Inflammatory macrophage treated with lipopolysaccharide for 1 hour (primary cell): ENCODE measurements at regions not wholly inside any gene's neighbourhood (a gene's known extent, or its start where the extent isn't known, plus 50 kb on each side); places are given as distances from the start of the nearest gene placed in this dataset.

Source experiments
- DNase-seq, 2 donors: peaks; one replicate each; pipeline ENCODE4 v3.0.0-alpha.2; 2020 to 2022

DNA sequence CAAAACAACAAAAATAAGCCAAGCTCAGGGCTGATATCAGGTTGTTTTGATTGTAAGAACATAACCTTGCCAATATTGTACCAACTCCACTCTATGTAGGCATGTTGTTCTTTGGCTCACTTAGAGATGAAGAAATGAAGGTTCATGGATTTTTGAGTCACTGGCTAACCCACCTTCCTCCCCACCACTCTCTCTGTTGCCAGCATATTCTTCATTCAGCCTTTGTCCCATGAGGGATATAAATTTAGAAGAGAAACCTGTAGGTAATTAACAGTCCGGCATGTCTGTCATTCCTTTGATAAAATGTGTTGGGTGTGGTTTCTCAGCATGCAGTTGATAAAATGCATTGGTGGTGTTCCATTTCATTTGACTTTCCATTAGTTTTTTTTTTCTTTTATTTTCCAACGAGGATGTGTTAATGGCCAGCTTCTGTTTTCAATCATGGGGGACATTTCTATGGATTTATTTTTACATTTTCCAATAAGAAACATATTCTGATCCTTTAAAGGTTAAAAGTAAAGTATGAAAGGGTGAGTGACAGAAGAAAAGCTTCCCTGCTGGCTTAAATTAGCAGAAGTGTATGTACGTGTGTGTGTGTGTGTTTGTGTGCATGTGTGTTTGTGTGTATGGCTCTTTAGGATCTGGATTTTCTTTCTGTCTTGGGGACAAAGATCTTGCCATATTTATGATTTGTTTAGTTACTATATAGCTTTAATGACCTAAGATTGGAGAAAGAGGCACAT is 166.2 kb upstream of the KCNJ16 start:
- no peak for DNase-seq

GRCh38 chr17:69909389-69909788 is 165.6 kb upstream of the KCNJ16 start:
- DNase-seq = no peak

DNA sequence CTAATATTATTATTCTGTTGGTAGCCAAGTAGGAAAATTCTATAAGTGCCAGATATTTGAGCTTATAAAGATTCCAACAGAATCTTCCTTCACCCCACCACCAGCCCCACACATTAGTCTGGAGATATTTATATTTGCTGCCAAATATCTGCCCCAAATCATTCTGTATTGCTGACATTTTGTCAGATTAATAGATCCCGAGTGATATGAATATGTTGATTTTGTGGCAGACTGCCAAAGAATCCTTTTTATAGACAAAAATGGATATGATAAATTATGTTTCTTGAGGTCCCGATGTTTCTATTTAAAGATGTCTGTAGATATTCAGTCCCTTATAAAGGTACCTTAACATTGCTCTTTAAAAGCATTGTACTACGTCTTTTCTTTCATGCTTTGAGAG is 162.2 kb upstream of the KCNJ16 start:
- no peak for DNase-seq

DNA sequence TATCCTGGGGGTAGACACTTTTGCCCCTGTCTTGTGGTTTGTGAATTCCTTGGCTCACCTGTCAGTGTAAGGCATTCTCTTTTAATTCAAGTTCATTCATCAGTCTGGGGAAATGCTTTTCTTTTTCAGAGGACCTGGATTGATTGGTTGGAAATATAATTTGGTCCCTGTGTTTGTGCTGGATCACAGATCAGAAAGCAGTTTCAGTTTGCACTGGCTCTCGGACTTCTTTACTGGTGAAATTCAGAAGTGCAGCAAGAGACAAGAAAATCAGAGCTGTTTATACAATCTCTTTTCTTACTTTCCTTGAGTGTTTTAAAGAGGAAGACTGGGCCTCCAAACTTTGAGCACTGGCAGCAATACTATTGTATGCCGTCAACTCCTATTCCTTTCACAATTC is 161.8 kb upstream of the KCNJ16 start:
- no peak for DNase-seq

DNA sequence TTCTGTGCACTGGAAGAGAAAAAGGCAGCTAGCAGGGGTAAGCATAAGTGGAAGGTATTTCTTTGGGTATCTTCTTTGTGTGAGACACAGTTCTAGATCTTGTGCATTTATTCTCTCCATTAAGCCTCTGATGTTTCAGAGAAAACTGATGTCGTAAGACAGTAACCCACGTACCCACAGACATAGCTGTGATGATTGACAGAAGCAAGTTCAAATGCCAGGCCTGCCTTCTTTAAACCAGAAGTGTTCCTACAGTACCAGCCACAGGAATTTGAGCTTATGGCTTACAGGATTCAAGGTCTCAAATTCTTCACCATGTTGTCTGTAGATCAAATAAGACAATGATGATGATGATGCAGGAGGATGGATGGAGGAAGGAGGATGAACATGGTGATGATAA is 161.4 kb upstream of the KCNJ16 start:
- DNase-seq = no peak

DNA sequence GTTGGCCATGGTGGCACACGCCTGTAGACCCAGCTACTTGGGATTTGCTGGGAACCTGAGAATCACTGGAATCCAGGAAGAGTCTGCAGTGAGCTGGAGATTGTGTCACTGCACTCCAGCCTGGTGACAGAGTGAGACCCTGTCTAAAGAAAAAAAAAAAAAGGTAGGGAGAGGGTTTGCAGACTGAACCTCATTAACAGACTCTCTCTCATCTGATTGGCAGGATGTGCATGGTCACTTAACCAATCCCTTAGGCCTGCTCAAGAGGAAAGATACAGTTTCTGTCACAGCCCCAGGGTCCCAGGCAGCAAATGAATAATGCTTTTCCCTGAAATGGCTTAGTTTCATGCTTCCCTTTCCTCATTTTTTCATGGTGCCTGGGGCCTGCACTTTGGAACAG is 160.5 kb upstream of the KCNJ16 start:
- no peak for DNase-seq

DNA sequence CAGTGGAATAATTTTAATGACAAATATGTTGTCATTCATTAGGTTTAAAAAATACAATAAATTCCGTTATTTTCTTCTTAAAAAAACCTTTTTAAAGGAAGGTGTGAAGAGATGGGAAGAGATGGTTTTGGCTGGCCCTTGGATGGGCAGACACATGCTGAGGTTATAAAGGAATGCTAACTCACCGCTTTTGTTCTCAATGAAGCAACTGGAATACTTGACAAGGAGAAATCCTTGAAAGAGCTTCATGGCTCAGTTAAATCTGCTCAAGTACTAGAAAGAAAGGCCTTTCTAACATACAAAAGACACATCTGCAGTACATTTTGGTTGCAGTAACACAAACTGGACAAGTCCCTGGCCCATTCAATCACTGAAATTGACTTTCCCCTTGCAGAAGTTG is 158.3 kb upstream of the KCNJ16 start:
- no peak for DNase-seq

DNA sequence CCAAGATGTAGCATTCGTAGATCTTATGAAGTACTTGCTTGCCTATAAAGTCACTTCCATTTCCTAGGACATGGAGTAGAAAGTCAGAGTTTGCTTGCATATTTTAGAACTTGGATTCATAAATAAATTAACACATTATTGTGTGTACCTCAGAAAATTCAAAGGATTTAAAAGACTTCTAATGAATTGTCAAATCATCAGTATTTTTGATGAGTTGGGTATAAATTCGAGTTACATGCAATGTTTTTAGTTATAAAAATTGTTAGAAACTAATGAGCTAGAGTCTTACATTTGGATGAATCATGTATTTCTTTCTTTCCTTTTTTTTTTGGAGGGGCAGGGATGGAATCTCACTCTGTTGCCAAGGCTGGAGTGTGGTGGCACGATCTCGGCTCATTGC is 156.9 kb upstream of the KCNJ16 start:
- DNase-seq = no peak

DNA sequence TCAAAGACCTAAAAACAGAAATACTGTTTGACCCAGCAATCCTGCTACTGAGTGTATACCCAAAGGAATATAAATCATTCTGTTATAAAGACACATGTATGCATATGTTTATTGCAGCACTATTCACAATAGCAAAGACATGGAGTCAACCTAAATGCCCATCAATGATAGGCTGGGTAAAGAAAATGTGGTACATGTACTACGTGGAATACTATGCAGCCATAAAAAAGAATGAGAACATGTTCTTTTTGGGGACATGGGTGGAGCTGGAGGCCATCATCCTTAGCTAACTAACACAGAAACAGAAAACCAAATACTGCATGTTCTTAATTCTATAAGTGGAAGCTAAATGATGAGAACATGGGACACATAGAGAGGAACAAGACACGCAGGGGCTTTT is 155.2 kb upstream of the KCNJ16 start:
- no peak for DNase-seq

DNA sequence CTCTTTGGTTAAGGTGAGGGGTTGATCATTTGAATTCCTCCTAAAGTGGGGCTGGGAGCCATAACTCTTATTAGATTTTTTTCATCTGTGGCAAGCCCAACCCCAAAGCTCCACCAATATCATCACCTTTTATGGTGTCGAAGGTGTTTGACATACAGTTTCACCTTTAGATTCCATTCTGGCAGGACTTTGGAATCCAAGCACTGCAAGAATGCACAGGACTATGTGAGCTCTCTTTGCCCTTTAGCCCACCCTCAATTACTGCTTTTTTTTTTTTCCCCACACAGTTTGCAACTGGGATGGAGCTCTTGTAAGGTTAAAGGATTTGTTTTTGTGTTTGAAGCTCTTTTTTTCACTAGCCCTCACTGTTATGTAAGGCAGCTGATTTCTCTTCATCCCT is 154.0 kb upstream of the KCNJ16 start:
- DNase-seq = no peak

- DNase-seq = no peak
Measured at GRCh38 chr17:69928611-69929010, 146.4 kb upstream of the KCNJ16 start.

DNA sequence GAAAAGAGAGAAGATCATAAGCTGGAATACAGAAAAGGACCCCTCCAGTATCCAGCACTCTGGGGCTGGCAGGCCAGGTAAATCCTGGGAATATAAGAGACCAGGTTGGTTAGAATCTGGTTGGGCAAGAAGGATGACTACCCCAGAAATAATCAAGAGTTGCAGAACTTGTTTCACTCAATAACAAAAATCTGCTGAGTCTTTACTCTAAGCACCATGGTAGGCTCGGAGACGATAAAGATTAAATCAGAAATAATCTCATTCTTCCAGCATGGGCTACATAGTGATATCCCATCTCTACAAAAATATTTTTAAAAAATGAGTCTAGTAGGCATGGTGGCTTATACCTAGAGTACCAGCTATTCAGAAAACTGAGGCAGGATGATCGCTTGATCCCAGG is 138.0 kb upstream of the KCNJ16 start:
- no peak for DNase-seq

DNA sequence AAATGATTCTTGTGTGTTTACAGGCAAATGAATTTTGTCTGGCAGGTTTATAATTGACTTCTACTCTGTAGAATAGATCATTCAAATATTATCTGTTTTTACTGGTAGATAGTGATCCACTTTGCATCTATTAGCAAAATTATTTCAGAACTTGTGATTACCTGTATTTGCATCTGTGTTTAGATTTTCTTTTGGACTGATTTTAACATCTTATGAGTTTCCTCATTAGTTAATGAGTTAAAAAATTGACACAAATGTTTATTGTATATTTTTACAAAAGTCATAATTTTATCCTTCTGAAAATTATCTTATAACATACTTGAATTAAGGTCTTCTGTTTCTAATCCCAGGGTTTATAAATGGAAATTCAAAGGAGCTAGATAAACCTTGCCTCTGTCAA is 132.0 kb upstream of the KCNJ16 start:
- no peak for DNase-seq

DNA sequence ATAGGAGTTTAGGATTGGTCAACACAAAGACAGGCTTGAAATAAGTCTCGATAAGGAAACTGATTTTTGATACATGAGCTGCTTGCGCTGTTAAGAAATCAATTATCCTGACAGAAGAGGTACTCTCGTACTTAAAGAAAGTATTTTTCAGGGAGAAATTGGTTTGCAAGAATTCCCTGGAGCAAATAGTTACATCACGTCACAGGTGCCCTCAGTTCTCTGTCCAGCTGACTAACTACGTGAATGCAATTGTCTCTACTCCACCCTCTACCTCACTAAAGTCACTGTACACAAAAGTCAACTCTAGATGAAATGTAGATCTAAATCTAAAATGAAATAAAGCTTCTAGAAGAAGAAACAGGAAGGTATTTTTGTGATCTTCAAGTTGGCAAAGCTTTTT is 130.6 kb upstream of the KCNJ16 start:
- no peak for DNase-seq

DNA sequence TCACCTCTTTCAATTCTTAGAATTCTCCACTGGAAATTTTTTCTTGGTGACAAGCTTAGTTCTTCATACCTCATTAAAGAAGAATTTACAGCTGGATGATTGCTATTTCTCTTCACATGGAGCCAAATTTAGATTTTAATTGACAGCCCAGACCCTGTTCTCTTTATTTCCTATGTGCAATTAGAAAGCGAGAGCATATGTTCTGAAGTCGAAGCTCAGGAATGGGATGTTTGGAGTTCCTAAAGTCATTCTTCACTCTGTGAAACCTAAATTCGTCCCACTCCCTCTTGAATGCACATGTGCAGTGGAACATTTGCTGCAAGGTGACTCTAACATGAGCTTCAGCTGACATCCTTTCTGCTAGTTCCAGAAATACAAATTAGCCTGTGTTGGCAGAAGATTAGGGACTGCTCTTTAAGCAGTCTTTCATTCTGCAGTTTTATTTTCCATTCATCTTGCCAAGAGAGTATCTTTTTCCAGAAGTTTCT is 129.3 kb upstream of the KCNJ16 start:
- DNase-seq = no peak

DNA sequence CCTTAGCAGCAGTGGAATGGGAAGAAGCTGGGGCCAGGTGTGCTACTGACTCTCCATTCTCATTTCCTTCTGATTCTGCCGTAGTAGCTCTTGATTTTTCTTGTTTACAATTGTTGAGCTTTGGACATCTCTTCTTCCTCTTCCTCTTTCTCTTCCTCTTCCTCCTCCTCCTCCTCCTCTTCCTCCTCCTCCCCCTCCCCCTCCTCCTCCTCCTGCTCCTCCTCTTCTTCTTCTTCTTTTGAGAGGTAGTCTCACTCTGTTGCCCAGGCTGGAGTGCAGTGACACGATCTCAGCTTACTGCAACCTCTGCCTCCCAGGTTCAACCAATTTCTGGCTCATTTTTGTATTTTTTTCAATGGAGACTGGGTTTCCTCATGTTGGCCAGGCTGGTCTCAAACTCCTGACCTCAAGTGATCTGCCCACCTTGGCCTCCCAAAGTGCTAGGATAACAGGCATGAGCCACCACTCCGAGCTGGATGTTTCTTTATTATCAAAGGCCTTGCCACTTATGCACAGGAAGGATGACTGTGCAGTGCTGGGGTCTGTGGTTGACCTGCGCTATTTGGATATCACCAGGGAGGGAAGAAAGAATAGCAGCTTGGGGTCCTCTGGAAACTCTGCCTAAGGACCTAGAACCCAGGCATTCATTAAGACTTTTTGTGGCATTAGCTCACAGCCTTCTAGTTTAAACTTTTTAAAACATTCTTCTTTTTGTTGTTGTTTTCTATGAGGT is 127.8 kb upstream of the KCNJ16 start:
- no peak for DNase-seq

GRCh38 chr17:69948406-69948805 is 126.6 kb upstream of the KCNJ16 start:
- DNase-seq = no peak

DNA sequence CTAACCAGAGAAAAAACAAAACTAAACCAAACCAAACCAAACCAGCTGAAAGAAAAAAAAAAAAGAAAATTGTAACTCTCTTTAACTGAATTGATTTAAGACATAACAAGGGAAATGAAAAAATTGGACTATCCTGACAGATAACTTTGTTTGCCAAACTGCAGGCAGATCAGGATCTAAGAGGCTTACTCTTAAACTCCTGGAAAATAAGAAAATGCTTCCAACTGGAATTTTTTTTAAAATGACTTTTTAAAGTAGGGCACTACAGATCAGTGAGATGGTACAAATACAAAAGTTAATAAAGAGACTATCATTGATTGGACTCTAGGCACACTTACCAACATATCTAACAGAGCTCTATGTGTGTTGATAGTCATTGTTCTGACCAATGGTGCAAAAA is 125.5 kb upstream of the KCNJ16 start:
- no peak for DNase-seq

GRCh38 chr17:69949973-69950695 is 124.9 kb upstream of the KCNJ16 start:
- DNase-seq = no peak

- no peak for DNase-seq
Measured at GRCh38 chr17:69950701-69951418, 124.2 kb upstream of the KCNJ16 start.

- DNase-seq = no peak
Measured at GRCh38 chr17:69954241-69954925, 120.6 kb upstream of the KCNJ16 start.

DNA sequence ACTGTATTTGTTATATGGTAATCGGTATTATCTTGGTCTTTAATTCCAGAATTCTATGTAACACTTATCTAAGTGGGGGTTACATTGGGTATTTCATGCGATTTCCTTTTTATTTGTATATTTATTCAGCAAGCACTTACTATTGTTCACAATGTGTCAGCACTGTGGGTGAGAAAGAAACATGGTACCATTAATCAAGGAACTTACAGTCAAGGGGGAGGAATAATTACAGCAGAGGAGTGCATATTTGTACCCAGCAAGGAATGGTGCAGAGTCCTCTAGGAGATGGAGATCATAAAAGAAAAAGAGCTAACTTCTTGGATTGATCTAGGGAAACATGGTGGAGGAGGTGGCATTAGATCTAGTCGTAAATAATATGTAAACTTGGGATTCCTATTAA is 117.0 kb upstream of the KCNJ16 start:
- no peak for DNase-seq

DNA sequence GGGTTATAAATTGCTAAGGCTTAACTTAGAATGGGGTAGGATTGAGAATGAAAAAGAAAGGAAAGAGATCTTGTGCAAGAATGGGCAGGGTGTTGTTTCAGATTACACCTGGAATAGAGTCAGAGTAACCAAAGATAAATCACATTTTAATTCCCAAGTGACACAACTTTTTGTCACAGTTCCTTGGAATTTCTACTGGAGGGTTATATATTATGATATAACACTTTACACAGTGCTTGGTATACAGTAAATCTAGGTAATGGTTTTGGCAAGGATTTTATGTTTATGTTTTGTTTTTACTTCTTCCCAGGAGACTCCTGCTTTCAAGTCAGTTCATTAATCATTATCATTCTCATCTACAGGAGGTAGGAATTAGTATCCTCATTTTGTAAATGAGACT is 115.7 kb upstream of the KCNJ16 start:
- no peak for DNase-seq
